ENCODE measurements at regions not wholly inside any gene's neighbourhood (a gene's known extent, or its start where the extent isn't known, plus 50 kb on each side); places are given as distances from the start of the nearest gene placed in this dataset.

- ChIA-PET CTCF (no interaction called here), POLR2A (no interaction called here)
Observed at GRCh38 chr9:79847074-79847473, 275.3 kb downstream of the TLE4 start.

- CTCF ChIA-PET: no interaction called here
Observed at GRCh38 chr9:79829566-79830302, 258.0 kb downstream of the TLE4 start.

GRCh38 chr9:79824265-79824664 is 252.5 kb downstream of the TLE4 start:
- POLR2A ChIA-PET: no interaction called here
- CTCF ChIA-PET: no interaction called here

More at GRCh38 chr9:79829566-79830302, 258.0 kb downstream of the TLE4 start:
- POLR2A ChIA-PET: no interaction called here

- ChIA-PET POLR2A (interaction anchor here (1.1 kb wide), 1 partner anchor 246 kb away, joined by 5 read pairs; the partner anchor contains the start of gene TLE4), CTCF (no interaction called here)
Observed at GRCh38 chr9:79817438-79818004, 245.8 kb downstream of the TLE4 start.

GRCh38 chr9:79813258-79813638 is 241.5 kb downstream of the TLE4 start:
- POLR2A ChIA-PET: no interaction called here
- CTCF ChIA-PET: interaction anchor here (1.1 kb wide), 1 partner anchor 207 kb away, joined by 4 read pairs; no protein-coding TSS in a partner anchor

GRCh38 chr9:79812507-79813257 is 240.9 kb downstream of the TLE4 start:
- ChIA-PET CTCF (no interaction called here), POLR2A (no interaction called here)

GRCh38 chr9:79812099-79812498 is 240.3 kb downstream of the TLE4 start:
- CTCF ChIA-PET: no interaction called here
- POLR2A ChIA-PET: no interaction called here

- CTCF ChIA-PET: interaction anchor here (1.3 kb wide), 1 partner anchor 249 kb away, joined by 3 read pairs; no protein-coding TSS in a partner anchor
- POLR2A ChIA-PET: no interaction called here
Observed at GRCh38 chr9:79809931-79810330, 238.2 kb downstream of the TLE4 start.

GRCh38 chr9:79809316-79809876 is 237.6 kb downstream of the TLE4 start:
- CTCF ChIA-PET: interaction anchor here (1.3 kb wide), 1 partner anchor 248 kb away, joined by 3 read pairs; no protein-coding TSS in a partner anchor
- POLR2A ChIA-PET: no interaction called here

GRCh38 chr9:79807971-79808370 is 236.2 kb downstream of the TLE4 start:
- CTCF ChIA-PET: no interaction called here
- POLR2A ChIA-PET: no interaction called here

GRCh38 chr9:79806086-79806485 is 234.3 kb downstream of the TLE4 start:
- CTCF ChIA-PET: no interaction called here
- POLR2A ChIA-PET: no interaction called here

GRCh38 chr9:79801459-79801858 is 229.7 kb downstream of the TLE4 start:
- CTCF ChIA-PET: no interaction called here

GRCh38 chr9:79800578-79800977 is 228.8 kb downstream of the TLE4 start:
- POLR2A ChIA-PET: no interaction called here
- CTCF ChIA-PET: no interaction called here

More at GRCh38 chr9:79801459-79801858, 229.7 kb downstream of the TLE4 start:
- POLR2A ChIA-PET: no interaction called here

GRCh38 chr9:79799691-79800335 is 228.0 kb downstream of the TLE4 start:
- ChIA-PET CTCF (no interaction called here), POLR2A (no interaction called here)

GRCh38 chr9:79798450-79798849 is 226.7 kb downstream of the TLE4 start:
- POLR2A ChIA-PET: no interaction called here
- CTCF ChIA-PET: no interaction called here

- ChIA-PET POLR2A (no interaction called here), CTCF (no interaction called here)
Observed at GRCh38 chr9:79796411-79796810, 224.6 kb downstream of the TLE4 start.

GRCh38 chr9:79788662-79789061 is 216.9 kb downstream of the TLE4 start:
- POLR2A ChIA-PET: no interaction called here
- CTCF ChIA-PET: no interaction called here

- ChIA-PET CTCF (no interaction called here), POLR2A (no interaction called here)
Observed at GRCh38 chr9:79781263-79781662, 209.5 kb downstream of the TLE4 start.

GRCh38 chr9:79780559-79780958 is 208.8 kb downstream of the TLE4 start:
- CTCF ChIA-PET: no interaction called here

GRCh38 chr9:79779901-79780300 is 208.1 kb downstream of the TLE4 start:
- ChIA-PET POLR2A (no interaction called here), CTCF (no interaction called here)

More at GRCh38 chr9:79780559-79780958, 208.8 kb downstream of the TLE4 start:
- POLR2A ChIA-PET: no interaction called here
